OCI-LY1 (cell line): ENCODE measurements at regions not wholly inside any gene's neighbourhood (a gene's known extent, or its start where the extent isn't known, plus 50 kb on each side); places are given as distances from the start of the nearest gene placed in this dataset.

Experiments
- CTCF ChIP-seq: fragments of 200-600 bp; sonication (generic), shearing (Covaris generic); IDR thresholded peaks from 2 replicates; pipeline ENCODE4 v1.5.1; 2017; ENCODE audit warnings: mild to moderate bottlenecking, antibody characterized with exemption, low read length, moderate library complexity, mixed read lengths
- EZH2 ChIP-seq: fragments of 200-600 bp; sonication (generic), shearing (Covaris generic); IDR thresholded peaks from 2 replicates; pipeline ENCODE4 v1.8.0; 2017; ENCODE audit warnings: borderline replicate concordance, mixed run types, mild to moderate bottlenecking, antibody characterized with exemption, low read length, moderate library complexity, mixed read lengths

DNA sequence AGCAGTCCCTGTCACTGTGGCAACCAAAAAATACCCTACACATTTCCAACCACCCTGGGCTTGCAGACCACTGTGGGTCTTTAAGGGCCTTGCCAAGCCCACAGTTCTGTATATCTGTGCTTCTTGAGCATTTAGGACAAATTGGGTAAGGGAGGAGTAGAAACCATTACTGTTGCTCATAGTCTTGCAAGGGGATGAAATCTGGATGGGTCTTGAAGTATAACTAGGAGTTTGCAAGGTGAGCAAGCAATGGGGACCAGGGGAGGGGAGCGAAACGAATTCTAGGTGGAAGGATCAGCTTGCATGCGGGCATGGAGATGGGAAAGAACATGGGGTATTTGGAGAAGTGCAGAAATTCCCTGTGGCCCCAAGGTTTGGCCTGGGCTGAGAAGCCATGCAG, 202.9 kb downstream of the RAB11FIP4 start:
- no peak for TF ChIP-seq CTCF
- no peak for TF ChIP-seq EZH2
